HFF-Myc (cell line): ENCODE measurements at regions not wholly inside any gene's neighbourhood (a gene's known extent, or its start where the extent isn't known, plus 50 kb on each side); places are given as distances from the start of the nearest gene placed in this dataset.

Experiments used
- DNase-seq: peaks from one replicate; pipeline ENCODE4 v3.0.0-alpha.2; 2011; ENCODE audit warnings: low read depth; ENCODE audit errors: extremely low read depth
- H3K4me3 ChIP-seq: replicated peaks from 2 replicates; pipeline ENCODE4 v1.5.1; 2011; ENCODE audit warnings: low read depth, mild to moderate bottlenecking, control low read depth, low read length
- CTCF ChIP-seq: IDR thresholded peaks from 2 replicates; pipeline ENCODE4 v1.5.1; 2012; ENCODE audit warnings: mild to moderate bottlenecking, low read depth, low read length, control low read depth; ENCODE audit errors: missing control alignments

GRCh38 chr20:11229772-11230171 is 556.0 kb upstream of the JAG1 start:
- TF ChIP-seq CTCF = no peak
- peak; percentile 38 for DNase-seq
- no peak overlapping the region for H3K4me3 ChIP-seq

- DNase-seq = no peak
- H3K4me3 ChIP-seq = no peak overlapping the region
- TF ChIP-seq CTCF = no peak
Measured at GRCh38 chr20:11230999-11231398, 557.2 kb upstream of the JAG1 start.

GRCh38 chr20:11231742-11232648 is 558.2 kb upstream of the JAG1 start:
- no peak for DNase-seq
- TF ChIP-seq CTCF = no peak
- H3K4me3 ChIP-seq = no peak overlapping the region

GRCh38 chr20:11232896-11233295 is 559.1 kb upstream of the JAG1 start:
- DNase-seq = no peak
- no peak overlapping the region for H3K4me3 ChIP-seq
- no peak for TF ChIP-seq CTCF

DNA sequence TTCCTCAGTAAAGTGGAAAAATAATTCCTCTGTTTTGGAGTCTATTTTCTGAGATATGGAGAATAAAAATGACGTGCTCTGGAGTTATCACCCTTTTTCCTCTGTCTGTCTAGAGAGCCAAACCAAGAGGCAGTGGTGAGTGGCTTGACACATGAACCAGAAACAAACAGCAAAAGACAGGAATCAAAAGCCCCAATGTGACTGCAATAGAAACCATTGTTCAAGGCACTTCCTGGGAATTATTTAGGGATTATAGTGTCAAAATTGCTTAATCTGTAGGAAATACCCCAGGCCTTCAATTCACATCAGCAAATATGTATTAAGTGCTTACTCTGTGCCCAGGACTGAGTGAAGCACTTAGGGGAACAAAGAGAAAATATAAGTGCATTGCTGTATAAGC is 560.4 kb upstream of the JAG1 start:
- TF ChIP-seq CTCF = no peak

DNA sequence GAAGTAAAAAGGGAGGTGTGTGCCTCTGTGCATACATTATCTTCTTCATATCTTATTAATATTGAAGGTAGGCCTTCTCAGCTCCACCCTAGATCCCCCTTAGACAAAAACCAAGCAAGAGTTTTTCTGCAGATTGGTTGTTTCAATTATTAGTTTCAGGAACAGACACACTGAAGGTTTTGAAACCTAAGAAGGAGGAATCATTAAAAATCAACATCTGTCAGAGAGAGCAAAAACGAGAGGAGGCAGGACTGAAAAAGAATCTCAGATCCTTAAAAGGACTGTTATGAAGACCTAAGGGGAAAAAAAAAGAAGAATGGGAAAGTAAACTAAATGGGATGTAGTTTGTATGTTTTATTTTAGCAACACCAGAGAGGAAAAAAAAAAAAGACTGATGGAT is 560.8 kb upstream of the JAG1 start:
- no peak overlapping the region for H3K4me3 ChIP-seq
- no peak for TF ChIP-seq CTCF
- DNase-seq = no peak

More for the DNA sequence above, 560.4 kb upstream of the JAG1 start:
- no peak for DNase-seq
- H3K4me3 ChIP-seq = no peak overlapping the region
